Stimulated activated CD4-positive, alpha-beta T cell treated with anti-CD3 and anti-CD28 coated beads, Interleukin-4, amount 100 ng/mL, for 48 hours (primary cell): ENCODE measurements at regions not wholly inside any gene's neighbourhood (a gene's known extent, or its start where the extent isn't known, plus 50 kb on each side); places are given as distances from the start of the nearest gene placed in this dataset.
"Not testable (repeated sequence)": the region's sequence is repeated elsewhere in the genome, so short reads cannot be mapped to it uniquely, and the experiment has no call there.

Experiments used
- DNase-seq, 2 donors: peaks; one replicate each; pipeline ENCODE4 v3.0.0-alpha.2; 2020; ENCODE audit warnings: low read depth in 2 of 2

DNA sequence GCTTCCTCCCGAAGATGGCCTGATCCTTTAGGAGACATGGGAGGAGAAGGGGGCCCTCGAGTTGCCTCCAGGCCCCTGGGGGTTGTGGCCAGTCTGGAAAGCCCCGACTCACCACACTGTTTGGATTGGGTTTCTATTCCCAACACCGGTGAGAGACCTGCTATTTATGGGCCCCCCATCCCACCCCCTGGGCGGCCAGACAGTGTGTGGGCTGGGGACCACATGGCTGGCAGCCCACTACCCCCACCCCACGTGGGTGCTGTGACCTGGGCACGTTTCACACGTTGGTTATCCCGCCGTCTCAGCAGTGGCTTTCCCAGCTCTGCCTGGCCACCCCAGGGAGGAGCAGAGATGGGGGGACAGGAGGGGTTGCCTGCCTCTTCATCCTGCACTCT, 116.1 kb downstream of the VEGFA start:
- DNase-seq, result no peak

DNA sequence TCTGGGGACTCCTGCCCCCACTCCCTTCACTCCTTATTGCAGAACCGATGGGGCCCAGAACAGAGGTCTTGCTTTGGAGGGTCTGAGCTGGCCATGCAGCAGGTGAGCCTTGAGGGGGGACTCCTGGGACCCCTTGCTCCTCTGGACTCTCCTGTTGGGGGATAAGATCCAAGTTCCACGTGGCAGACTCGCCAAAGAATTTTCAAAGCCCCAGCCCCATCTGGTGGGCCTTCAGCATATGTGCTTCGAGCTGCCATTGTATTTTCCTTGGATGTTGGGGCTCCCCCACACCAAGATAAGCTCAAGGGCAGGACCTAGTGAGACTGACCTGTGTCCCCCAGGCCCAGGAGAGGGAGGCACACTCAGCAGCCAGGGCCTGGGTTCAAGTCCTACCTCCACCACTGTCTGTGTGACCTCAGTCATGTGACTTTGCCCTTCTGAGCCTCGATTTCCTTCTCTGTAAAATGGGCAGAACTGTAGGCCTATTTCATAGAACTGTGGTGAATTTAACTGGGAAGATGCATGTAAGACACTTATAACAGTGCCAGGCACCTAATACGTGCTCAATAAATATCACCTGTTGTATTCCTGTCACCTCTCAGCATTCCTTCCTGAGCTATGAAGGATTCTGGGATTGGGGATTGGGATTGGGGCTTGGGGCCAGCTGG, 115.5 kb downstream of the VEGFA start:
- DNase-seq, result no peak

- no peak for DNase-seq
Observed at GRCh38 chr6:43884652-43885022, 114.6 kb downstream of the VEGFA start.

DNA sequence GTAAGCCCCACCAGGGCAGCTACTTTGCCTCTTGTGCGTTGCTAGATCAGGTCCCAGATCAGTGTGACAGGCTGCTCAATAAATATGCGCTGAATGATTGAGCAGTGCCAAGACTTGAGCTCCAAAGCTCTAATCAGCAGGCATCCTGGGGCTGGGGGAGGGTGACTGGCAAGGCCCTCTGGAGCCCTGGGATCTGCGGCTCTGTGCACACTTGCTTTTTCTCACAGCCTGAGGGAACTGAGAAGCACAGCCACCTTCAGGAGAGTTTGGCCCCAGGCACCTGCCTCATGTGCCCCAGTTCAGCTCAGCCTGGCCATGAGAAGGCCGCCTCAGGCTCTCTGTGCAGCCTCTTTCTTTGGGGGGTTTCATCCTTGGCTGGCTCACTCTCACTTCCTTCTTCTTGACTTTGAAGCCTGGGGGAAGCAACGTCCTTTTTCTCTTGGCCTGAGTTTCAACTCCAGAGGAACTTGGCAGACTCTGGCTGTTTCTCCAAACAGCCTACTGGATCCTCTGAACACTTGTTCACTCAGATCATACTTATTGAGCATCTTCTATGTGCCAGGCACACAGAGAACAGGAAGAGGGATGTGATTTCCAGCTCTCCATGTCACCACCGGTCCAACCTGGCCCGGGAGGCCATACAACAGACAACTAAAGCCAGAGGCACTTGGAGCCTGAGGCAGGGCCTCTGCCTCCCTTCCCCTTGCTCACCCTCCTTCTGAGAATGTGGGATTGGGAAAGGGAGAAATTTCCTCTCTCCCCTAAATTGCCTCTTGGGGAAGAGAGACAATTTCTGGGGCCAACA, 114.0 kb downstream of the VEGFA start:
- DNase-seq, result no peak

DNA sequence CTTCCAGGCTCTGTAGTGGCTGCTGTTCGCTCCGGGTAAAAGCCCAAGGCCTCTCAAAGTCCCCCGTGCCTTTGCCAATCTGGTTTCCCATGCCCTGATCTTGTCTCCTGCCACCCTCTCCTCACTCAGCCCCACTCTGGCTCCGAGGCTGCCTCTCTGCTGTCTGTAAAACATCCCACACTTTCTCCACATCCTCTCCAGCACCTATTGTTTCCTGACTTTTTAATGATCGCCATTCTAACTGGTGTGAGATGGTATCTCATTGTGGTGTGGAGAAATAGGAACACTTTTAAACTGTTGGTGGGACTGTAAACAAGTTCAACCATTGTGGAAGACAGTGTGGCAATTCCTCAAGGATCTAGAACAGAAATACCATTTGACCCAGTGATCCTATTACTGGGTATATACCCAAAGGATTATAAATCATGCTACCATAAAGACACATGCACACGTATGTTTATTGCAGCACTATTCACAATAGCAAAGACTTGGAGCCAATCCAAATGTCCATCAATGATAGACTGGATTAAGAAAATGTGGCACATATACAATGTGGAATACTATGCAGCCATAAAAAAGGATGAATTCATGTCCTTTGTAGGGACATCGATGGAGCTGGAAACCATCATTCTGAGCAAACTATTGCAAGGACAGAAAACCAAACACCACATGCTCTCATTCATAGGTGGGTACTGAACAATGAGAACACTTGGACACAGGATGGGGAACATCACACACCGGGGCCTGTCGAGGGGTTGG, 112.9 kb downstream of the VEGFA start:
- not testable (repeated sequence) for DNase-seq

- no peak for DNase-seq
Observed at GRCh38 chr6:43880236-43881137, 110.5 kb downstream of the VEGFA start.

DNA sequence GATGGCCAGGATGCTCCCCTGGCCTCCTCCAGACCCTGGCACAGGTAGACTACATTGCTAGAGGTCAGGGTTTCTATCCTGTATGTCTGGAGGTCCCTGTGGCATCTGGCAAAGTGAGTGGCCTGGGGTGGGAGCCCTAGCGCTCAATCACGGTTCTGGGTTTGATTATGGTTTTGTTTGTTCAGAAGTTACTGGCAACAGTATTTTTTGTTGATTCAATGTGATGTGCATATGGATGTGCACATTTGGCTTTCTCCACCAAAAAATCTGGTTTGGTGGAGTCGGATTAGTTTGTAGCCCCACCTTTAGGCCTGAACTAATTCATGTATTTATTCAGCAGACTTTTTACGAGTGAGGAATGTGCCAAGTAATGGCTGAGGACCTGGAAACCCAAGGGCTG, 109.7 kb downstream of the VEGFA start:
- DNase-seq, result no peak

- DNase-seq, result no peak
Observed at GRCh38 chr6:43878823-43879495, 108.9 kb downstream of the VEGFA start.

- no peak for DNase-seq
Observed at GRCh38 chr6:43878127-43878634, 108.2 kb downstream of the VEGFA start.

GRCh38 chr6:43877463-43878126, 107.6 kb downstream of the VEGFA start:
- DNase-seq, result no peak

DNA sequence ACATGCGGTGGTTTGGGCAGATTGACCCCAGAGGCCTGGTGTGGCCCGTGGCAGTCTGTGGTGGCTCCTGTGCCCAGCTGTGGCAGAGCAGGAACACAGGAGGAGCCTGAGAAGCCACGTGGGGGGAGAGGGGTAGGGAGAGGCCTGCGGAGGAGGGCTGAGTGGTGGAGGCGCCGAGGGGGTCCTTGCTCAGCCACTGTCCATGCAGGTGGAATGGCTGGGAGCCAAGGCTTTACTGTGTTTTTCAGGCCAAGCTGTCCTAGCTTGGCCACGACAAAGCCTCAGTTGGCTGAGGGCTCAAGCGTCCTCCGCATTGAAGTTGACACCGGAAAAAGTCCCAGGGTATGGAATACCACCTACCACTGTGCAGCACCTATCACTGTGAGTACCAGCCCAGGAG, 107.0 kb downstream of the VEGFA start:
- DNase-seq, result no peak

- no peak for DNase-seq
Observed at GRCh38 chr6:43876602-43877001, 106.6 kb downstream of the VEGFA start.

- DNase-seq, result no peak
Observed at GRCh38 chr6:43875849-43876572, 106.0 kb downstream of the VEGFA start.

DNA sequence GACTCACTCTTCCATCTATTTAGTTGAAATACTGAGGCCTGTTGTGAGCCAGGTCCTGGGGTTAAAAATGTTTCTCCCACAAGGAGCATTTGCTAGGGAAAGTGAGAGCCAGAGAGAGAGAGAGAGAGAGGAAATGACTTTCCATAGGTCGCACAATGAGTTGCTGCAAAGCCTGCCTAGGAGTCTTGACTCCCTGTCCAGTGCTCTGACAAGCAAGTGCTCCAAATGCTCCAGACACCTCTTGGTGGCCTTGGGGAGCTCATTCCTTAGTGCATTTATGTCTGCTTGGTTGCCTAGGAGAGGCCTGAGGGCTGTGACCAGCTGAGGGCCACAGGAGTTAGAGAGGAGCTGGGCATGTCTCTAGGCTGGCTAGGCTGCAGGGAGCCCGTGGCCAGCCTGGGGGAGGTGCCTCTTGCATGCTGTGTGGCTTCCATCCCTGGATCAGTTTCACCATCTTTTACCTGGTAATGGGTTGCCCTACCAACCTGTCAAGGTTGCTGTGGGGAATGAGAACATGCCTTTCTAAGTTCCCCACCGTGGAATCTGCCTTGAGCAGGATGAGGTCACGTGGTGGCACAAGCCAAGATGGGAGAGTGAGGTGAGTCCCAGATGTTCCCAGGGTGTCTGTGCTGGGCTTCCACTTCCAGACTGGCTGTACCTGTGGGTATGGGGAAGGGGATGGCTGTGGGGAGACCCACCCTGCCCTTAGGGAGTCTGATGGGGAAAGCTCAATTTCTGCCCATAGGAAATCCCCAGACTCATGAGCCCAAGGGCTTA, 105.0 kb downstream of the VEGFA start:
- DNase-seq, result no peak

DNA sequence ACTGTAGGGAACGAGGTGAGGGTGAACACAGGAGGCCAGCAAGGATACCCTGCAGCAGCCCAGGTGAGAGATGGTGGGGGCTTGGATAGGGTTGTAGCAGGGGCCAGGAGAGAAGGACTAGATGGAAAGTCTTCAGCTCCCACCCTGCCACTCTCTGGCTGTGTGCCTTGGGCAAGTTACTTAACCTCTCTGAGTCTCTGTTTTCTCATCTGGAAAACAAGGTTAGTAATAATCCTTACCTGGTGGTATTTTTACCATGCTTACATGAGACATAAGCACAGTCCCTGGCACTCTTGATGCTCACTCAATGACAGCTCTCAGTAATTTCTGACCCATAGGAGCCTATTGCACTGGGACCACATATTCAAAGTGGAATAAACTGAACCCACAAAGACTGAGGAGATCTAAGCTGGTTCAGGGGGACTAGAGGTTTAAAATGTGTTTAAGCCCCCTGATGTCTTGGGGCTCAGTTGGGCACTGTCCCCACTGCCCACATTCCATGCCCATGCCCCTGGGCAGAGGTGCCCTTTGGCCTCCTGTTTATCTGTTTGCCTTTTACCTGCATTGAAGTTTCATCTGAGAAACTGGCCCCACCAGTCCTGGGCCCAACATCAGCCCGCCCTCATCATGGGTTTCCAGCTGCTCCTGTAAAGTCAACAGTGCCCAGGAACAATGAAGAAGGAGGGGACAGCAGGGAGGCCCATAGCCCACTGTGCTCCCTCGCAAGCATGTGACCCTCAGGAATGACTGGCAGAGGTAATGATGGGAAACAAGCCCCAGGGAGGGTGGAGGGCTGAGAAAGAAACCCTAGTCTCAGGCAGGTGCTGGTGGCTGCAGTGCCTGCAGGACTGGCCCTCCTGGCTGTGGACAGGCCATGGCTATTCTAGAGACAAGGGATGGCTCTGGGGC, 104.0 kb downstream of the VEGFA start:
- no peak for DNase-seq

DNA sequence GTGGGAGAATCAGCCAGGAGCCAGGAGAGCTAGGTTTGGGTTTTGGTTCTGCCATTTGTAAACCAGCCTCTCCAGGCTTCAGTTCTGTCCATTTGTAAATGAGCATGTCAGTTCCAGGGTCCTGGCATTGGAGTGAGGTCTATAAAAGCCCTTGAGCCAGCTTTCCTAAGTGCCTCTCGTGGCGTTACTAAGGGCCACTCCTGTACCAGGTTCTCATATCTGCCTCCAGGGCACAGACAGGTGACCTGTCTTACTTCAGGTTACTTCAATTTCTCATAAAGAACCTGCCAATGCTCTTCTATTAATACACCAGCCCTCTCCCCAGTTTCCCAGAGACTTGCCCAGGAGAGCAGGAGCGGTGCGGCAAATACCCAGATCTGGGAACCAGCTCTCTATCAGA, 101.9 kb downstream of the VEGFA start:
- DNase-seq, result no peak

DNA sequence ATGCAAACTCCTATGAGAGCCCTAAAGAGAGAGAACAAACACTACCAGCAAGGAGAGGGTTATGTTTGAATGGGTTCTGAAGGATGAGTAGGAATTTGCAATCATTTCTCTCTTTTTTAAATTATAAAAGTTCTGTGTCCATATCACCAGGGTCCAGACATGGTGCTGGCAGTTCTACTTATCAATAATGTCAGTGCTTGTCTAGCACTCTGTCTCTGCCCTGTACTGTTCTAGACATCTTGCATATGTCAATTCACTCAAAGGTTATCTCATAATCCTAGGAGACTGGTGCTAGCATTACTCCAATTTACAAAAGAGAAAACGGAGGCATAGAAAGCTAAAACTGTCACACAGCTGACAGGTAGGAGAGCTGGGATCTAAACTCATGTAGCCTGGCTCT, 101.3 kb downstream of the VEGFA start:
- no peak for DNase-seq

- no peak for DNase-seq
Observed at GRCh38 chr6:43870660-43871061, 100.7 kb downstream of the VEGFA start.
